Stimulated activated CD8-positive, alpha-beta memory T cell treated with anti-CD3 and anti-CD28 coated beads, Interleukin-12 subunit alpha, Interleukin-12 subunit beta, amount 100 ng/mL, for 1 hour (primary cell): ENCODE measurements at regions not wholly inside any gene's neighbourhood (a gene's known extent, or its start where the extent isn't known, plus 50 kb on each side); places are given as distances from the start of the nearest gene placed in this dataset.

Experiments
- DNase-seq: peaks from one replicate; pipeline ENCODE4 v3.0.0-alpha.2; 2020; ENCODE audit warnings: low read depth

DNA sequence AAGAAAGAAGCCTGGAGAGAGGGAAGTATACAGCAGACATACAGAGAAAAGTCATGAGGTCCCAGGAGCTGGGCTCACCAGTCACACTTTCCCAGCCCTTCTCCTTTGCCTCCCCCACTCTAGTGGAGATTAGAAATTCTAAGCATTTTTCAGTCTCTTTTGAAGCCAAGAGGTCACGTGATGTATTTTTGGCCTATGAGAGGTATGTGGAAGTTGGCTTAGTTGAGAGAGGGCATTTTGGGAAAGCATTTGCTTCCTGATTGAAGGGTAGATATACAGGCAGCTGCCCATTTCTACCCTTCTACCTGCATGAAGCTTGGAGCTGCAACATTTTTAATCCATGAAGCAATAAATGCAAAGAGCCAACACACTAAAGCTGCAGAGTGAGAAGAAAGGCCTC lies 106.0 kb upstream of the TNFAIP3 start:
- DNase-seq, result no peak

DNA sequence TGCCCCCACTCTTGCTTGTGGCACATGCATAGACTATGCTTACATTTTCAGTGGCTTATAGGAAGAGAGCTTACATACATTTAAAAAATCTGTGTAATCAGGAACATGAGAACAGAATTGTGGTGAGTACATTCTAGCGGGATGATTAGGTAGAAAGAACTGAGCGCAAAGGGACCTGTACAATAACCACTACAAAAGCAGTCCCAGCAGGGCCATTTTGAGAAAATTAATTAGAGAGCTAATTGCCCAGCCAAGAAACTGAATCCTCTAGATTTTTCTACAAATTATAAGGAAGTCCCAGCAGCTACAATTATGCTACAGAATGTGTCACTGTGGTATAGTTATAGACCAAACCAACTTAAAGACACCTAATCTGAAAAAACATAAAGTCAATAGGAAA lies 105.6 kb upstream of the TNFAIP3 start:
- DNase-seq, result no peak

DNA sequence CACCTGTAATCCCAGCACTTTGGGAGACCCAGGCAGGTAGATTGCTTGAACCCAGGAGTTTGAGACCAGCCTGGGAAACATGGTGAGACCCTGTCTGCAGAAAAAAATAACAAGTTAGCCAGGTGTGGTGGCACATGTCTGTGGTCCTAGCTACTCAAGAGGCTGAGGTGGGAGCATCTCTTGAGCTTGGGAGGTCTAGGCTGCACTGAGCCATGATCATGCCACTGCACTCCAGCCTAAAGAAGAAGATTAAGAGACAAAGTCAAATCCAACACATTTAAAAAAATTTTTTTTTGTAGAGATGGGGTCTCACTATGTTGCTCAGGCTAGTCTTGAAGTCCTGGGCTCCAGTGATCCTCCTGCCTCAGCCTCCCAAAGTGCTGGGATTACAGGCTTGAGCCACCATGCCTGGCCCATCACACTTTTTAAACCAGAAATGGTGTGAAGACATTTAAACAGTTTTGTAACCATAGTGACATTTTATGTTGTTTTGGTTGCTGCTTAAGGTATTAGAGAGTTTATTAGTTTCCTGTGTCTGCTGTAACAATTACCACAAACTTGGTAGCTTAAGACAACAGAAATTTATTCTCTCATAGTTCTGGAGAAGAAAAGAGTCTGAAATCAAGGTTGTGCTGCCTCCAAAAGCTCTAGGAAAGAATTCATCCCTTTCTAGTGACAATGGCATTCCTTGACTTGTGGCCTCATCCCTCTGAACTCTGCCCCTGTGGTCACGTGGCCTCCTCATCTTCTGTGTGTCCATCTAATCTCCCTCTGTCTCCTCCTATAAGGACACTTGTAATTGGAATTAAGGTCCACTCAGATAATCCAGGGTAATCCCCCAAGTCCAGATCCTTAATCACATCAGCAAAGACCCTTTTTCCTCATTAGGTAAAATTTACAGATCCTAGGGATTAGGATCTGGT lies 104.6 kb upstream of the TNFAIP3 start:
- no peak for DNase-seq

DNA sequence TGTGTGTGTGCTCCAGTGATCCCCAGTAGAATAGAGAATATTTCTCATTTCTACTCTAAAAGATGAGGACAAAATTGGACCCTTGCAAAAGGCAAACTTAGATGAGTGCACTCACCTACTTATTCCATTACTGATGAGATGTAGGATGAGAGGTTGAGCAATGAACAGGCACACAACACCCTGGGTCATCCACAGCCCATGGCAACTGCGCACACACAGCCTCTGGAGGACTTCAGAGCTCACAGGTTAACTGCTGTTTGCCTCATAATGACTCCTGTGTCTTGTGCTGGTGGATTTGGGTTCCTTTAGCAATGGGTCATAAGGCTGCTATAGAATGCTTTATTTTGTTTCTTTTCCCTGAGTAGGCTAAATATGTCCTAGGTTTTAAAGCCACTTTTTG lies 103.6 kb upstream of the TNFAIP3 start:
- no peak for DNase-seq

DNA sequence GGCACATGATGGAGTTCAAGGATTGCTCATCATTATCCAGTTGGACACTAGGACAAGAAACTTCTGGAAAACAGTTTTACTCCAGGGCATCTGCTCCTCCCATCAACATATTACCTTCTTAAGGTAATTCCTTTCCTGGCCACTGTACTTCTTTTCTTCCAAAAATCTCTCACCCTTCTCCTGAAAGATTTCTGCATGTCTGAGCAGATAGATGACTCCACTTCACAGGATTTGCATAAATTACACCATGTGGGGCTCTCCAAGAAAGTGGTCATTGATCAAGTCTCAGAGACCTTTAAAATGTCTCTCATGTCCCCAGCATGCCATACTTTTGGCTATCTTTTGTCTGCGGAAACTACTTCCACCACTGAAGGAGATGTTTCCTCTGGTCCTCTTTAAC lies 103.2 kb upstream of the TNFAIP3 start:
- no peak for DNase-seq

DNA sequence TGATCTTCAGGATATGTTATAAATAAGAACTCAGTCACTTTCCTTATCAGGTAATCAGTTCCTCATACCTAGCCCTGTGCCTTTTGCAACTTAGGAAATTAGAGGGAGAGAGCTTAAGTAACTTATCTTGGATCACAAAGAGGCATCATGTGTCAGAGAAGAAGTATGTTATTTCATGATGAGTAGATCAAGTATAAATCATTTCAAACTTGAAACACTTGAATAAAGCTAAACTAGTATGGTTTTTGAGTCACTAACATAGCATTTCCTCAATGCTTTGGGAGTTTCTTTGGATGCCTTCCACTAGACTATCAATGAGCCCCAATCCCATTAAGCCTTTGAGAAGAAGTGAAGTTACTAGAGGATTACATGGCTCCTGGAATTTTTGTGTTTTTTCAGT lies 102.6 kb upstream of the TNFAIP3 start:
- no peak for DNase-seq

DNA sequence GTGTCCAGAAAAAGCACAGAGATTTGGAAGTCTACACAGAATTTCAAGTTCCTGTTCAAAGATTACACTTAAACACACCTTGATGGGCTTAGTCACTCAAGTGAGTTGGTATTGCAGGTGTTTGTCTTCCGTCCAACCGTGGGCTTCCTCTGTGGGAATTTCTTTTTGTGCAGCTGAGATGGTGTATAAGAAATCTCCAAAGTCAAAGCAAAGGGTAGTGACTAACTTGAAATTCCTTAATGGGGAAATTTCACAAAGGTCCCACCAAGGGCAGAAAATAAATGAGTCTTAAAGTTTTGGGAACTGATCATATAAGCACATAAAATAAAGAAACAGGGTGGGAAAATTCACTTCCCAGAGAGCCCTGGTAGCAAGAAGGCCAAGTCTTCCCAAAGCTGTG lies 102.0 kb upstream of the TNFAIP3 start:
- DNase-seq, result no peak

DNA sequence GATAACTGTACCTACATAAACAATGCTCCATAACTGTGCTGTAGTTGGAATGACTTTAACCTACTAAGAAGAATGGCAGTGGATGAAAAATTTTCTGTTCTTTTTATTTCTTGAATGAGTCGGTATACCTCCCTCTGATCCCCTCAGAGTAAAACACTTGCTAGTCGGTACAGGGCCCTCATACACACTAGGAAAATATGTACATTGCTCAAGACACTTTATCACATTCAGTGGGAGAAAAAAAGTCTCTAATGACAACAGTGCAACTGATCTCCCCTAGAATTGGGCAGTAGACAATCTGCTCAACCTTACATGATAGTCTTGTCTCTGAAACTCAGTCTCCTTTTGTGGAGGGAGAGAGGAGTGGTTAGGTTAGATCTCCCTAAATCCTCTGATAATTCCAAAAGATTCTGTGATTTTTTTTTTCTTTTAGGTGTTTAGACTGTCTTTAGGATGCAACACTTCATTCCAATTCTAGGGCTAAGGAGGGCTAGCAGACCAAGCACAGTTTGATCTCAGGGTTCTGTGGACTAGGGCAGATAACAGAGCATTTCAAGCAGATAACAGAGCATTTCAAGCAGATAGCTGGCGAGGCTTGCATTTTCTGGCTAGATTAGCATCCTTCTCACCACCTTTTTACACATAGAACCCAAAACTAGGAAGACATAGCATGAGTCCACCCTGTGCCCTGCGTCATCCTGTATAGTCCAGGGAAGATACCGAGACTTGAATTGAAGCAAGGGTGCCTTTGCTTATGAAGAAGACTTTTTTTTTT lies 100.3 kb upstream of the TNFAIP3 start:
- DNase-seq, result no peak

DNA sequence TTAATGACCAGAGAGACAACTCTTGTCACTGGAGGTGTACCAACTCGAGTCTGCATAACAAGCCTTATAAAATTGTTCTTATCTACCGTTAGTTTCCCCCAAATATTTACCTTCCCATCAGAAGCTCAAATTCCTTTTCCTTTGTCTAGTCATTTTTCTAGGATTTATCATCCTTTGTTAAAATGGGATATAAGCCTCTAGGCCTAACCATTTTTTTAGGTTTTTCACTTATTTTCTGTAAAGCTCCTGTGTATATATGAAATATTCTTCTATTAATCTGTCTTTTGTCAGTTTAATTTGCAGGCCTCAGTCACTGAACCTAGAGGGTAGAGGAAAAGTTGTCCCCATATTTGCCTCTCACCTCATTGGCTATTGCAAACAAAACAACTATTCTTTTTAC lies 99.6 kb upstream of the TNFAIP3 start:
- no peak for DNase-seq

DNA sequence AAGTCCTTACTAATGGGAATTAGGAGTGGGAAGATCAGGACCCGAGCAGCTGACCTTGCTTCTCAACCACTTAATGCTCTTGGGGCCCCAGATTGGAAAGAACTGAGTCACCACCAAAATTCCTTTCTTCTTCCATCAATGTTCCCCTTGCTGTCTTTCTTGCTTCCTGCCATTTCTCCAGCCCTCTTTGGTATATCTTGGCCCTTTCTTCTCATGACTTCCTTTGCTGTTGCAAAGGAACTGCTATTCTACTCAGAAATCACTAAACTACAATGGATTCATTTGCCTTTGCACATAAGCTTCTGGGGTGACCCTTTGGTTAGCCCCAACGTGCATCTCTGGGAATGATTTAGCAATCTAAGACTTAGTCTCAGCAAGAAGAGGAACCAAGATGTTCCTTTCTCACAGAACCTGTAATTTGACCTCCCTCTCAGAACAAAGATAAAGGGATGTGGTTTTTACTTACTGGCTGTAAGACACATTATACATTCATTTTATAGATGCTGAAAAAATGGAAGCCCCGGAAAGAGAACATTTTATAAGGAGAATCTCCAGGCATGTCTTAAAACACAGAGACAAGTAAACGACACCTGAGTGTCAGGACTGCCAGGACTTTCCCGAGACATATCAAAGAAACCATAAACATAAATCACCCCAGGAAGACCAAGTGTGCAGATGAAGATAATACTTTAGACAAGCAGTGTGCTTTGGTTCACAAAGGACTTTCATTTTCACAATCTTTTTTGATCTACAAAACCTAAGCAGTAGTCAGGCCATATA lies 99.0 kb upstream of the TNFAIP3 start:
- DNase-seq, result no peak

DNA sequence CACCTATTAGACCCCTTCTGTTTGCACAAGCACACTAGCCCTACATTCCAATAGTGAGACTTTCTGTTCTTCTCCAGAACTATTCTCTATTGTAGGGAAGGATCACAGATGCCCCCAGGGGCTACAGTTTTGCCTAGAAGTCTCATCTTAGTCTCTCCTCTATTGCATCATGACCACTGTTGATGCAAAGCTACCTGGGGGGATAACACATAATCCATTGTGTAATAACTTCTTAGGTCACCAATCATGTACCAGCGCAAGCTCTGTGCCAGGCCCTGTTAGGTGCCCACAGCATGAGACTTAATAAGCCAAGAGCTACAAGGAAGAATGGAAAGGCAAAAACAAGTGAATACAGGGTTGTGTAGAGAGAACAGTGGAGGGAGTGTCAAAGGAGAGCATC lies 98.1 kb upstream of the TNFAIP3 start:
- no peak for DNase-seq

DNA sequence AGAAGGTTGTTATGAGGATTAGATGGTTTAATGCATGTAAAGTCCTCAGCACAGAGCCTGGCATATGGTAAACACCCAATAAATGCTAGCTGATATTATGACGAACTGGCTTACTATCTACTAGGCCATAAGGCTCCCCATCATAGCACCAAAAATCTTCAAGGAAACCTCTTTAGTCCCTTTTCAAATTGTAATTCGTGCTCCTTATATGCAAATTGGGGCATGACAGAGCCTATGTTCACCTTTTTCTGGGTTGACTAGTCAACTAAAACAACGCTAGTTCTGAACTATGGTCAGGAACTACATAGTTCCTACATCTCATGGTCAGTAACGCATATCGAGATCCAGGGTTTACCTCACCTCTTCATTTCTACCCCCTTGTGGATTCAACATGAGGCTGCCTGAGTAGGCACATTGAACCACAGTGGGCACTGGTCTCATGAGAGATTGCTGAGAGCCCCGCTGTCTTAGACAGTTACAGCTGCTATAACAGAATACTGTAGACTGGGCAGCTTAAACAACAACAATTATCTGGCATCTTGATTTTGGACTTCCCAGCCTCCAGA lies 97.2 kb upstream of the TNFAIP3 start:
- DNase-seq, result no peak

DNA sequence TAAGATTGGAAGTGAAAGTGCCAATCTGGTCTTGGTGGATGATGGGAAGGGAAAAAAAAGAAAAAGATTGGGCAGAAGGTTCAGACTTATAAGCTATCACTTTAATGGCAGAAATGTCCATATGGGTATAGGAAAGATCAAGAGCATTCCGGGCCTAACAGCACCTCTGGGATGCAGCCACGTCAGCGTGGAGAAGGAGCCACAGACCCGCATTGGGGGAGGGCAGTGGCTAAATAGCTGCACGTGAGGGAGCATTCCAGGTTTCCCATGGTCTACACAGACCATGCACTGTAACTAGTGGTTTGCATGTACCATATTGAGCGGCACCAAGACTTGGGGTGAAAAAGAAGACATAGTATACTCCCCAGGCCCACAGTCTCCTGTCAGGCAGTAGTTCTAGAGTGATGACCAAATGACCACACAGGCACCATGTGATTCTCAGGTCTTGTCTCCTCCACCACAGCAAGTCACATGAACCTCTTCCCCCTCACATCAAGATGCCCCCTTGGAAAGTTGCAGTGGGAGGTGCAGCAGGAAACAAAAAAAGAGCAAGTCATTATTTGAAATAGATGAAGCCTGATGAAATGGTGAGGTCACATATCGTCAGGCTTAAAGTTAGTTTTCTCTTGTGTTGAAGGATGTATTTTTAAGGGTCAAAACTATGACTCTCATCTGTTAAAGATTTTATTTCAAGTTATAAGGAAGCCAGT lies 94.4 kb upstream of the TNFAIP3 start:
- no peak for DNase-seq

DNA sequence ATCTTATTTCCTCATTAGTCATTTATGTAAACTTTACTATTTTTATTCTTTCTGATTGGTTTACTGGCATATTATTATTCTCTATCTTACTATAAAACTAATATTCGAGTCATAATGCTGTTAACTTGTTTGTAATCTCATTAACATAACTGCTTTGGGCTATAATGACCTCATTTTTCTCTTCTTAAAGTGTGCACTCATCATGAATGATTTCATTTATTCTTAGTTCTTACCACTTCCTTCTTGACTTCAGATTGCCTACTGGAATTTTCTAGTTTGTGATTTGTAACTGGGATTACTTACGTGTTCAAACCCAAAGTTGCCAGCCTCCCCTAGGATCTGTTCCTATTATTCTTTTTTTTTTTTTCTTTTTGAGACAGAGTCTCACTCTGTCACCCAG lies 91.8 kb upstream of the TNFAIP3 start:
- no peak for DNase-seq

DNA sequence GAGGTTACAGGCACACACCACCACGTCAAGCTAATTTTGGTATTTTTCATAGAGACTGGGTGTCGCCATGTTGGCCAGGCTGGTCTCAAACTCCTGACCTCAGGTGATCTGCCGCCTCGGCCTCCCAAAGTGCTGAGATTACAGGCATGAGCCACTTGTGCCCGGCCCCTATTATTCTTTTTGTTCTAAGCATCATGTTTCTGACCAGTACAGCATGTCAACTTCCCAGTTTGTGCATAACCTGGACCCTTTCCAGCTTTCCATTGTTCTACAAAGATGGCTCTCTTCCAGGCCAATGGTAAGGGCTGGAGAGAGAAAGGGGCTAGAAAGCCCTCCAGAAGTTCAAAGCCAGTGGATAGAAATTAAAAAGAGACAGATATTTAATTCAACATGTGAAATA lies 91.3 kb upstream of the TNFAIP3 start:
- DNase-seq, result no peak

DNA sequence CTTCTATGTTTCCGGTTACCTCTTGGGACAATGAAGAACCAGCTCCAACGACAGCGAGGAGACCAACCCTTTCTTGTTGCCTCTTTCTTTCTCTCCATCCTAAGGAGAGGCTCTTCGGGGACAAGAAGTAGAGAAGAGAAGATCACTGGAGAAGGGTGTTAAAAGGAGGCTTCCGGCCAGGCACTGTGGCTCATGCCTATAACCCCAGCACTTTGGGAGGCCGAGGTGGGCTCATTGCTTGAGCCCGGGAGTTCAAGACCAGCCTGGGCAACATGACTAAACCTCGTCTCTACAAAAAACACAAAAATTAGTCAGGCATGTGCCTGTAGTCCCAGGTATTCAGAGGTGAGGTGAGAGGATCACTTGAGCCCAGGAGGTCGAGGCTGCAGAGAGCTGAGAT lies 90.8 kb upstream of the TNFAIP3 start:
- no peak for DNase-seq

DNA sequence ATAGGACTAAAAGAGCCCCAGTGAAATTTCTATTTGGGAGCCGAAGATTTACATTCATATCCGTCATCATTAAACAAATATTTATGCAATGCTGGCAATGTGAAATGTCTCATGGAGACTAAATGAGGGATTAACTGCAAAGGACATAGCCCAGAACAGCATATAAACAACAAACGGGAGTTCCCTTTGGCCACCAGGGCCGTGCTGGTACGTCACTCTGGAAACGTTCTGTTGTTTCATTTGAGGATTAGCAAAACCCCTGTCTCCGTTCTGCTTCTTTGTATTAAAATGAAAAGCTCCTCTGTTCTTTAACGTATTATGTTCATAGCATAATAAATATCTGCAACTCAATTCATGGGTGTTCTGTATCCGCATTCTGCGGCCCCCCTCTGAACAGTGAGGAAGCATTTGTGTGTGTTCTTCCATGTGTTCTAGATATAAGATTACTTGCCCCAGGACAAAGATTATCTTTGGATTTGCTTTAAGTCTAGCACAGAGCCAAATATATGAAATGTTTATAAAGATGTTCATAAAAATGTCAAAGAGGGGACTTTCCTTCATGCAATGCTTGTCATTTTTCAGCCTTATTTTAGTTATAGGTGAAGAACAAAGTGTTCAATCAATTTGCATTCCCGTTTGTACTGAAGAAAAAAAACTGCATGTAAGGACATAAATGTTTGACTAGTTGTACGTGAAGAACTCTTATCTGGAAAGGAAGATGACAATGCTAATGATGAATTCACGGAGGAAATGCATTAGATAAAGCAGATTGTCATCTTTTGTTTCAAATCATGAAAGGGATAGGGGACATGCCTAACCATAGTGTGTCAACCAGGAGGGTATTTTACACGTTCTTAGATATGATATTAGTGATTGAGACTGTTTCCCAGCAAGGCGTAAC lies 90.0 kb upstream of the TNFAIP3 start:
- DNase-seq, result no peak

DNA sequence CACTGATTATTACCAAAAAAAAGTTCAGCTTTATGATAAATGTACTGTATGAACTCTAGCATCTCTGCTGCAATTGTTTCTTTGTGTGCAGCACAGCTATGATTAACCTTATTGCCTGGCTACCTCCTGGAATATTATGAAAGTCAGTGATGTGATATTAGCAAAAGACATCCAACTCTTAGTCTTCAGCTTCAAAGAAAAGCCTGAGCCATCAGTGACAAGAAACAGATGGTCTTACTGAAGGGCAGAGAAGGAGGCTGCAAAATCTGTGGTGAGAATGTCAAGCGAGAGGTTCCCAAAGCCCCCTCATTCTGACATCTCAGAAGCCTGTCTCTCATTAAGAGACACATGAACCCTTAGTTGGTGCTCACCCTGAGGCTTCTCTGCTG lies 89.4 kb upstream of the TNFAIP3 start:
- DNase-seq, result no peak

DNA sequence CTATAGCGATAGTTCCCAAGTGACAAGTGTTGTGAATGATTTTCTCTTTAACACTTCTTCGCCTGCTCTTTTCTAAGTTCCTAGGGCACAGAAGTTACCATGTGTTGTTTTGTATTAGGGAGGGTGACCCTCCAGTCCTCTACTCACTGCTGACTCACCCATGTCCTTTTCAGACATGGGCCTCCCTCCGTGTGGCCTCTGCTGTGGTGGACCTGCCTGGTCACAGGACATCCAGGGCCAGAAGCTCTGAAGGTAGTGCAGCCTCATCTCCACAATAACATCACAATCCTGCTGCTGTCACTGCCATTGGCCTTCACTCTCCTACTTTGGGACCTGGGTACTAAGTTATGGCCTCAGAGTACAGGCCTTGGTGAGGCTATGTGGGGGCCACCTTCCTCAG lies 87.1 kb upstream of the TNFAIP3 start:
- DNase-seq, result no peak

DNA sequence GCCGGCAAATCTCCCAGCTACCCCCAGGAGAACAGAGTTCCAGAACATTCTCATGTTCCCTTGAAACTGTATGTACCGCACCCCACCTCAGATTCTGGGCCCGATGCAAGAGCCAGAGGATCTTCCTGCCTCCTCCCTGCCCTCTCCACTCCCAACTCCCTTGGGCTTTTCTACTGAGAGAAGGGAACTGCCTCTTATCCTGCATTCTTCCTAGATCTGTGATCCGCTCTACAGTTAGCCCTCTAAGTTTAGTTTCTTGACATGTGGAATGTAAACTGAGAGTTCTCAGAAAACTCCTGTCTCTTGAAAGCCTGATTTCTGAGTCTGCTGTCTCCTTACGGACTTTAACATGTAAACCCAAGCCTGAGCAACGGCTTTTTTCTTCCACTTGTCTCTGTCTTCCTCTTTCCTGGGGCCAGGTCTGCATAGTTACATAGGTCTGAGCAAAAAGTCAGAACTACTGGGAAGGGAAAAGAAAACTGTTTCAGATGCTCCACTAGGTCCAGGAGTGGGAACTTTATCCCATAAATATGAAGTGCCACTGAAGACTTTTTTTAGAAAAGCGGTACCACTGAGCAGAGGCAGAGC lies 86.5 kb upstream of the TNFAIP3 start:
- no peak for DNase-seq
